ENCODE measurements at regions not wholly inside any gene's neighbourhood (a gene's known extent, or its start where the extent isn't known, plus 50 kb on each side); places are given as distances from the start of the nearest gene placed in this dataset.

GRCh38 chr9:97786341-97786740, 66.7 kb upstream of the FOXE1 start:
- no peak overlapping the region for H3K4me3 Mint-ChIP-seq
- WGBS (ENCODE audit: extremely low coverage, insufficient read length, low lambda C conversion rate): no CpG with 5 or more reads among the region's 5 CpGs
- Histone ChIP-seq H3K4me1 (ENCODE audit: insufficient read depth, low read length) (no peaks in the 10 kb centered on the region), H3K4ac (ENCODE audit: low read depth, low read length) (no peak overlapping the region), H3K79me1 (ENCODE audit: insufficient read depth, low read depth, low read length, poor library complexity, severe bottlenecking) (no peaks in the 10 kb centered on the region), H4K5ac (ENCODE audit: insufficient read length, low read depth, low read length) (no peak overlapping the region), H2BK15ac (ENCODE audit: low read depth, low read length) (no peak overlapping the region), H2BK5ac (ENCODE audit: insufficient read length, low read length) (no peak overlapping the region), H2BK120ac (ENCODE audit: low read depth, low read length, poor library complexity, severe bottlenecking) (no peak overlapping the region), H3K4me2 (ENCODE audit: insufficient read depth, insufficient read length, low read length) (no peak overlapping the region), H3T11ph (ENCODE audit: low read length) (no peak overlapping the region), H3K9ac (ENCODE audit: extremely low read depth, insufficient read length, low read length) (no peak overlapping the region), H3K56ac (ENCODE audit: insufficient read length, low read depth, low read length) (no peak overlapping the region), H2BK12ac (ENCODE audit: insufficient read length, low read depth, low read length) (no peak overlapping the region), H4K91ac (ENCODE audit: insufficient read length, low read depth, low read length) (no peak overlapping the region), H3K23ac (ENCODE audit: insufficient read length, low read depth, low read length) (no peak overlapping the region), H3K23me2 (ENCODE audit: insufficient read length, low read depth, low read length, poor library complexity, severe bottlenecking) (no peaks in the 10 kb centered on the region), H3K9me3 (ENCODE audit: control insufficient read depth, low read depth, low read length) (no peaks in the 10 kb centered on the region), H2AK5ac (ENCODE audit: insufficient read length, low read length) (no peak overlapping the region), H3K27ac (ENCODE audit: insufficient read length, low read depth, low read length) (no peak overlapping the region), H3K18ac (ENCODE audit: insufficient read length, low read depth, low read length) (no peak overlapping the region), H4K8ac (replicated peaks; ENCODE audit: insufficient read length, low read depth, low read length) (no peak overlapping the region), H2BK20ac (ENCODE audit: low read depth, low read length, poor library complexity, severe bottlenecking) (no peak overlapping the region), H3K14ac (ENCODE audit: insufficient read depth, low read length) (no peak overlapping the region), H3K27me3 (ENCODE audit: insufficient read depth, low read length) (no peaks in the 10 kb centered on the region), H2AFZ (ENCODE audit: low read length) (no peak overlapping the region), H3K79me2 (ENCODE audit: insufficient read depth, low read length) (0 out of 2 replicates have a peak, but pooled peaks cover 2% of the 10 kb centered on the region), H4K20me1 (ENCODE audit: control insufficient read depth, insufficient read depth, insufficient read length) (no peaks in the 10 kb centered on the region)
- H3K27me3 Mint-ChIP-seq (ENCODE audit: low read depth): peaks cover 19% of the 10 kb centered on the region
- no peak for DNase-seq
- no peak for TF ChIP-seq CTCF (conservative IDR thresholded peaks at IDR 0.05)
- peaks cover 0 to 5% of the 10 kb centered on the region in 2 experiments; a peak in 1 of 4 replicates for H3K4me1 Mint-ChIP-seq
- H3K27ac Mint-ChIP-seq: no peak overlapping the region
- no peaks in the 10 kb centered on the region; a peak in 2 of 5 replicates for H3K9me3 Mint-ChIP-seq
- no peaks in the 10 kb centered on the region; a peak in 1 of 7 replicates for H3K36me3 Mint-ChIP-seq (ENCODE audit: insufficient read depth in 1 of 3, low read depth in 3 of 3)
